Uterus (tissue), 3 donors: ENCODE measurements at regions not wholly inside any gene's neighbourhood (a gene's known extent, or its start where the extent isn't known, plus 50 kb on each side); places are given as distances from the start of the nearest gene placed in this dataset.
"Not testable (repeated sequence)": the region's sequence is repeated elsewhere in the genome, so short reads cannot be mapped to it uniquely, and the experiment has no call there.

Experiments
- DNase-seq, 2 donors: peaks; one replicate each; pipeline ENCODE4 v3.0.0-alpha.2; 2019 to 2020
- H3K27ac ChIP-seq, 2 donors: fragments of 200-600 bp; sonication (generic); 1 replicate in 1 of 2; 2 replicates in 1 of 2; pipeline ENCODE4 v1.5.1; 2016 to 2018
- H3K27me3 ChIP-seq, 2 donors: fragments of 200-600 bp; sonication (generic); one replicate each; pipeline ENCODE4 v1.5.1; 2018 to 2019; ENCODE audit warnings: control low read depth in 1 of 2
- H3K36me3 ChIP-seq, 2 donors: fragments of 200-600 bp; sonication (generic); one replicate each; pipeline ENCODE4 v1.5.1; 2019; ENCODE audit warnings: control low read depth in 1 of 2
- H3K4me1 ChIP-seq, 2 donors: fragments of 200-600 bp; sonication (generic); one replicate each; pipeline ENCODE4 v1.5.1; 2018 to 2019; ENCODE audit warnings: control low read depth in 1 of 2
- H3K4me3 ChIP-seq, 2 donors: fragments of 200-600 bp; sonication (generic); 1 replicate in 1 of 2; 2 replicates in 1 of 2; pipeline ENCODE4 v1.5.1; 2018 to 2019; ENCODE audit warnings: mild to moderate bottlenecking in 1 of 2
- H3K9me3 ChIP-seq, 2 donors: fragments of 200-600 bp; sonication (generic); one replicate each; pipeline ENCODE4 v1.5.1; 2019; ENCODE audit warnings: control low read depth in 1 of 2
- intact Hi-C: fragments of 100-400 bp; cut with DNase I; formaldehyde crosslinking; loops from one replicate; pipeline ENCODE4 v1.15.1; 2023; ENCODE audit warnings: low total_unique reads
- donor health status: DM: yes; HTN: yes; CAD: no.

- H3K4me1 ChIP-seq, H3K9me3 ChIP-seq, H3K27me3 ChIP-seq, H3K4me3 ChIP-seq, H3K36me3 ChIP-seq, DNase-seq, H3K27ac ChIP-seq, intact Hi-C loops: not testable (repeated sequence)
These were observed 303.5 kb downstream of the BCL2L11 start for GRCh38 chr2:111424176-111424575.

- H3K4me3 ChIP-seq, H3K27me3 ChIP-seq, H3K9me3 ChIP-seq, DNase-seq, H3K27ac ChIP-seq, H3K36me3 ChIP-seq, H3K4me1 ChIP-seq, intact Hi-C loops: not testable (repeated sequence)
These were observed 304.2 kb downstream of the BCL2L11 start for GRCh38 chr2:111424851-111425309.

GRCh38 chr2:111425789-111426201 lies 305.1 kb downstream of the BCL2L11 start:
- DNase-seq, H3K9me3 ChIP-seq, H3K4me1 ChIP-seq: not testable (repeated sequence)

GRCh38 chr2:111427346-111427745 lies 306.6 kb downstream of the BCL2L11 start:
- H3K4me3 ChIP-seq, H3K9me3 ChIP-seq, H3K27ac ChIP-seq, H3K4me1 ChIP-seq, H3K36me3 ChIP-seq, intact Hi-C loops, H3K27me3 ChIP-seq, DNase-seq: not testable (repeated sequence)

More at GRCh38 chr2:111425789-111426201, 305.1 kb downstream of the BCL2L11 start:
- H3K27me3 ChIP-seq, H3K4me3 ChIP-seq, H3K27ac ChIP-seq, intact Hi-C loops, H3K36me3 ChIP-seq: not testable (repeated sequence)

GRCh38 chr2:111428915-111429314 lies 308.2 kb downstream of the BCL2L11 start:
- DNase-seq, H3K27ac ChIP-seq, H3K4me3 ChIP-seq, H3K4me1 ChIP-seq, H3K36me3 ChIP-seq, intact Hi-C loops, H3K9me3 ChIP-seq, H3K27me3 ChIP-seq: not testable (repeated sequence)

- intact Hi-C loops, H3K36me3 ChIP-seq, DNase-seq, H3K27me3 ChIP-seq, H3K9me3 ChIP-seq, H3K4me3 ChIP-seq, H3K27ac ChIP-seq, H3K4me1 ChIP-seq: not testable (repeated sequence)
These were observed 308.6 kb downstream of the BCL2L11 start for GRCh38 chr2:111429353-111429752.

- H3K4me1 ChIP-seq, DNase-seq, H3K9me3 ChIP-seq, H3K27me3 ChIP-seq, H3K27ac ChIP-seq, intact Hi-C loops, H3K36me3 ChIP-seq, H3K4me3 ChIP-seq: not testable (repeated sequence)
These were observed 310.3 kb downstream of the BCL2L11 start for GRCh38 chr2:111430817-111431661.

- H3K4me1 ChIP-seq, H3K27me3 ChIP-seq, H3K27ac ChIP-seq, H3K4me3 ChIP-seq, H3K9me3 ChIP-seq, H3K36me3 ChIP-seq, intact Hi-C loops, DNase-seq: not testable (repeated sequence)
These were observed 311.7 kb downstream of the BCL2L11 start for GRCh38 chr2:111432423-111432822.

GRCh38 chr2:111432916-111433499 lies 312.3 kb downstream of the BCL2L11 start:
- H3K27me3 ChIP-seq, DNase-seq, H3K27ac ChIP-seq, intact Hi-C loops, H3K36me3 ChIP-seq, H3K4me1 ChIP-seq, H3K9me3 ChIP-seq, H3K4me3 ChIP-seq: not testable (repeated sequence)

- H3K27me3 ChIP-seq, DNase-seq, H3K4me3 ChIP-seq, H3K9me3 ChIP-seq, H3K4me1 ChIP-seq, H3K36me3 ChIP-seq, intact Hi-C loops, H3K27ac ChIP-seq: not testable (repeated sequence)
These were observed 313.3 kb downstream of the BCL2L11 start for GRCh38 chr2:111433892-111434607.

- H3K4me3 ChIP-seq, H3K36me3 ChIP-seq, H3K9me3 ChIP-seq, H3K4me1 ChIP-seq, H3K27me3 ChIP-seq, intact Hi-C loops, DNase-seq, H3K27ac ChIP-seq: not testable (repeated sequence)
These were observed 313.9 kb downstream of the BCL2L11 start for GRCh38 chr2:111434608-111434939.

GRCh38 chr2:111435553-111436310 lies 315.0 kb downstream of the BCL2L11 start:
- H3K36me3 ChIP-seq, DNase-seq, H3K27ac ChIP-seq, H3K27me3 ChIP-seq, H3K9me3 ChIP-seq, intact Hi-C loops, H3K4me3 ChIP-seq, H3K4me1 ChIP-seq: not testable (repeated sequence)

GRCh38 chr2:111436411-111436810 lies 315.7 kb downstream of the BCL2L11 start:
- DNase-seq, H3K4me1 ChIP-seq, intact Hi-C loops, H3K36me3 ChIP-seq, H3K4me3 ChIP-seq, H3K27ac ChIP-seq, H3K27me3 ChIP-seq, H3K9me3 ChIP-seq: not testable (repeated sequence)
